HG02885 (cell line): ENCODE measurements at regions not wholly inside any gene's neighbourhood (a gene's known extent, or its start where the extent isn't known, plus 50 kb on each side); places are given as distances from the start of the nearest gene placed in this dataset.
A peak's percentile ranks its signal among the peaks of the same experiment; 100 is the strongest.

Experiments
- ATAC-seq: cut with Tn5 transposase; IDR thresholded peaks from one replicate; pipeline ENCODE4 v1.9.1; 2021; ENCODE audit warnings: mild to moderate bottlenecking; ENCODE audit not compliant: unreplicated experiment, poor library complexity

DNA sequence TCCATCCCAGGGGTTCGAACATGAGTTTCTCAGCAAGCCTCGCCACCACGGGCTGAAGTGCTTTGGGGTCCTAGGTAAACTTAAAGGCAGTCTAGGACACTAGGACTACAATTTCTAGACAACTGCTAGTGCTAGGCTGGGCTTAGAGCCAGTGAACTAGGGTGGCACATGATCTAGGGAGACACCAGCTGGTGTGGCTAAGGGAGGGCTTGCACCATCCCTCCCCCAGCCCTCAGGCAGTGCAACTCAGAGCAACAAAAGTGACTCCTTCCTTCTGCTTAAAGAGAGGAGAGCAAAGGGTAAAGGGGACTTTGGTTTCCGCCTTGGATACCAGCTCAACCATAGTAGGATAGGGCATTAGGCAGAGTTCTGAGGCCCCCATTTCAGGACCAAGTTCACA, 162.5 kb upstream of the AFF2 start:
- ATAC-seq: no peak

DNA sequence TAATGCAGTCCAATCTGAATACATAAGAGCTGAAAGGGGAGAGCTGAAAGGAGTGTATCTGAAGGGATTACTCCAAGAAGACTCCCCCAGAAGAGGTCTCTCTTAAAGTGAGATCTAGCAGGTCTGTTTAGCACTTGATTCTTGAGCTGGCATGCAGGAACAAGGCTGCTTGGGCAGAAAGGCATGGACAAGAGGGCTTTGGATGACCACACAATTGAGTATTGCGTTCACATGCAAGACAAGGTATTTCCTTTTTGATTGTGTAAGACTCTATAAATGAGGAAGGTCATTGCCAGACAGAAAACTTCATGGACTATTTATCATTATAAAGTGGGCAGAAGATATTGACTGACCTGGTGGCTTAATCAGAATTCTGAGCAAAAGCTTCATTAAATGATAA, 145.5 kb upstream of the AFF2 start:
- ATAC-seq: no peak

GRCh38 chrX:148361641-148362040, 138.8 kb upstream of the AFF2 start:
- no peak for ATAC-seq

GRCh38 chrX:148363471-148364235, 136.8 kb upstream of the AFF2 start:
- no peak for ATAC-seq

GRCh38 chrX:148365233-148365632, 135.2 kb upstream of the AFF2 start:
- no peak for ATAC-seq

GRCh38 chrX:148371291-148371690, 129.1 kb upstream of the AFF2 start:
- ATAC-seq: no peak

- no peak for ATAC-seq
Measured at GRCh38 chrX:148372925-148373324, 127.5 kb upstream of the AFF2 start.

DNA sequence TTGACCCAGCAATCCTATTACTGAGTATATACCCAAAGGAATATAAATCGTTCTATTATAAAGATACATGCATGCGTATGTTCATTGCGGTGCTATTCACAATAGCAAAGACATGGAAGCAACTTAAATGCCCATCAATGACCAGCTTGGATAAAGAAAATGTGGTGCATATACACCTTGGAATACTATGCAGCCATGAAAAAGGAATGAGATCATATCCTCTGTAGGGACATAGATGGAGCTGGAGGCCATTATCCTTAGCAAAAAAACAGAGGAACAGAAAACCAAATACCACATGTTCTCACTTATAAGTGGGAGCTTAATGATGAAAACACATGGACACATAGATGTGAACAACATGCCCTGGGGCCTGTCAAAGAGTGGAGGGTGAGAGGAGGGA, 124.1 kb upstream of the AFF2 start:
- no peak for ATAC-seq

GRCh38 chrX:148380107-148380506, 120.3 kb upstream of the AFF2 start:
- peak; percentile 0 for ATAC-seq

DNA sequence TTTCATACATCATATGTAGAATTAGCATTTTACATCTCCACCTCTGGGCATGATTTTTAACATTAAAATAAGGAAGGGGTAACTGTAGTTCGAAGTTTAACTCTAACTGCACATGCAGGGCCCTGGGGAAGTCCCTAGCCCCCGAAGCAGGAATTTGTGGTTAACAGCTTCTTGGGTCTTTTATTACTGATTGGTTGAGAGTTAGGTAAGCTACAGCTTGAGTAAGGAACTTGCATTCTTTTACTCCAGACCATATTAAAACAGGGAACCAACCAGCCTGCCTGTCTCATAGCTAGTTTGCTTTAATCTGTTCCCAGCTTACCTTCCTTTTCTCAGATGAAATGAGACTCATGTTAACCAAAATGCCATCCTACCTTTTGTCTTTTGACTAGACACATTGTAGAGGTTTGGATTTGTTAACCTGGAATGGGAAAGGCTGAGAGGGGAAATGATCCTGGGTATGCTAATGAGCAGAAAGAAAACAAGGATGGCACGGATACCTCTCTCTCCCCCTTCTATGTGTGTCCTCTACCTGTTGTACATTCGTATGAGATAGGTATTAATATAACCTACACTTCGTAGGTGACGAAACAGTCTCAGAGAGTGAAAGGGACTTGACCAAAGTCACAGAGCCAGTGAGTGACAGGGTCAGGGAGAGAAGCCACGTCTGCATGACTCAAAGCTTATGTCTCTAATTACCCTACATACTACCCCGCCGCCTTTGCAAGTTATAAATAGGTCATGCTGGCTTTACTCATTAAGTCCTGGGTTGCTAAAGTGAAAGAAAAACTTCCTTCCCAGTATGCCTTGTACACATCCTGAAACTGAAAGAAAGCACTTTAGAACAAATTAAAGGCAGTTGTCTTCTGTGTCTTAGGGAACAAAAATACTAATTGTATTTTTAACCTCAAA, 119.5 kb upstream of the AFF2 start:
- ATAC-seq: peak; percentile 92

DNA sequence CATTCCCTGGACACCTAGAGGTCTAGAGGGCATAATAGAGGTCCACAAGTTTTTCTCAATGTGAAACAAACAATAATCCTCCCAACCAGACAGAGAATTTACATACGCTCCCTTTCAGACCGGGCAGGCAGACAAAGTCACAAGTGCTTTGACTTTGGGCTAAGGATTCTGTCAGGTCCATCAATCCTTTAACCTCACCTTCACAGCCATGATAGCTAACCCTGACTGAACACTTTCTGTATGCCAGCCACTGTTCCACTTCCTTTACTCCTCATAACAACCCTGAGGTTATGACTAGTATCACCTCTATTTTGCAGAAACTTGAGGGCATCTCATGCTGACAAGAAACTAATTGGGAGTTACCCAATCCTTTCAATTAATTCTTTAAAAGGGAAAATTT, 118.8 kb upstream of the AFF2 start:
- peak; percentile 13 for ATAC-seq

DNA sequence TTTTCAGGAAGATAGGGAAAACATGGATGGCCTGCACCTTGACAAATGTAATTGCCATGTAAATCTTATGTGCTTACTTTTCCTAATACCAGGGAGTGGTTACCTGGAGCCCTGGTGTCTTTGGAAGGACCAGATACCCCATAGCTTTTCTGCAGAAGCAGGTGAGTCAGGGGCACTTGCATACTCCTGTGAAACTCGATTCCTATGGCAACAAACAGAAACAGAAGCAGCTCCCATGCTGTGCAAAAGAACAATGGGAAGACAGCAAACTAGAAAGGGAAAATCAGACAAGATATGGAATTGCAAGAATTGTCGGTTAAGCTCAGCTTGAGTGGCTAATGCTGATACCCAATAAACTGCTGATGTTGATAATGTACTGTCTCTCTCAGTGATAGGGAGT, 117.4 kb upstream of the AFF2 start:
- ATAC-seq: no peak

DNA sequence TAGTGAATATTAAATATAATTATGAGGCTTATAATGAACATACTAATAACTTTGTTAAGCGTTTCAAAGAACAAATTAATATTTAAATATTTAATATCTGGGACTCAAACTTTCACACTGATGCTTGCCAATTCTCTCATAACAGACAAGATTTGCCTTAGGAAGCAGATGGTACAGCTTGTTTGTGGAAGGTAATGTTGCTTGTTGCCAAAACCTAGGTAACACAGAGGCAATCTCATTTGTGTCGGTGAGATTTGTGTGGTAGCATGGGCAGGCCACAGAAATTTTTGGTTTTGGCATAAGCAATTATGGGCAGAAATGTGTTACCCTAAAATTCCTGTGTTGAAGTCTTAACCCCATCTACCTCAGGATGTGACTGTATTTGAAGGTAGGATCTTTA, 114.9 kb upstream of the AFF2 start:
- ATAC-seq: no peak

GRCh38 chrX:148389629-148390028, 110.8 kb upstream of the AFF2 start:
- no peak for ATAC-seq

GRCh38 chrX:148412006-148412405, 88.4 kb upstream of the AFF2 start:
- no peak for ATAC-seq

GRCh38 chrX:148416142-148416541, 84.3 kb upstream of the AFF2 start:
- ATAC-seq: no peak

GRCh38 chrX:148416931-148417330, 83.5 kb upstream of the AFF2 start:
- no peak for ATAC-seq

DNA sequence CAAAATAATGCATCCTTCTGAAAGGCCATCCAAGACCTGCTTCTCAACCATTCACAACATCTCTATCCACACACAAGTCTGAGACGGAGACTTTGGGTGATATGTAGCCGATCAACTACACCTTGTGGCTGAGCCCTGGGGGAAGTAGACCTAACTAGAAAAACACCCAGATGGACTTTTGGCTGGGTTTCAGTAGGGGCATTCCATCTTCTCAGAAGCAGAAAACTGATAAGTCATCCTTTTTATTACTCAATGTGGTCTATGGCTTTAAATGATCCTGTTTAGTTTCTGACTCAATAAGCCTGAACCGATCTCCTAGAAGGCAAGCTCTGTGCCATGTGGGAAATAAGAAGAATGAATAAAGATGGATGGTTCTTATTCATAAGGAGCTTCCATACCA, 82.5 kb upstream of the AFF2 start:
- ATAC-seq: no peak

DNA sequence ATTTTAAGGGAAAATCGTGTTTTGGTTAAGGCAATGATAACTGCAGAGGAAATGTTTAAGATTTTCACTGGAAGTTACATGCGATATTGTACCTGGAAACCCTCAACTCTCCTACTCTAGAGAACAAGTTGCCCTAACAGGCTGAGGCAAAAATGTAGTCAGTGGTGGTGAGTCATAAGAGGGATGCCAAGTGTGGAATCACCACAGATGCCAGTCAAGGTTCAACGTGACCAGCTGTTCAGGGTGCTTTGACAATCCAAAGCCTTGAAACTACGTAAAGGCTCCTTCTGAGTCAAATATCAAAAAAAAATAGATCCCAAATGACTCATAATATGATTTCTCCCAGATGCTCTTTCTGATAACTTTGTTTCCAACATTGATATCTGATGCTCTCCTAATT, 77.9 kb upstream of the AFF2 start:
- no peak for ATAC-seq

DNA sequence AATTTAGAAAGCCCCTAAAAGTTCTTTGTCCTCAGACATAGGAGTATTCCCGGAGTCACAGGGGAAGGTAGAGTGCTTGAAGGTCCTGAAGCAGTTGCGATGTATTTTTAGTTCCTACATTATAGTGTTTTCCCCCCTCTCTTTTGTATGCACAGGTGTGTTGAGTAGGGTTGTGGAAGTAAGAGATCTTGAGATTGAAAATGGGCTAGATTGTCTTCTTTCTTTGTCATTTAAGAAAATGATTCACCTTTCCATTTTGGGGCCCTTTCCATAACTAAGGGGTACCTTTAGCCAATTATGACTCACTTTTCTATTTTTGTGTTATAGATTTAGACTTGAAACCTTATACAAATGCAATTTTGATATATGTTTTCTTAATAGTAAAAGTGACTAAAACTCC, 75.8 kb upstream of the AFF2 start:
- ATAC-seq: no peak

DNA sequence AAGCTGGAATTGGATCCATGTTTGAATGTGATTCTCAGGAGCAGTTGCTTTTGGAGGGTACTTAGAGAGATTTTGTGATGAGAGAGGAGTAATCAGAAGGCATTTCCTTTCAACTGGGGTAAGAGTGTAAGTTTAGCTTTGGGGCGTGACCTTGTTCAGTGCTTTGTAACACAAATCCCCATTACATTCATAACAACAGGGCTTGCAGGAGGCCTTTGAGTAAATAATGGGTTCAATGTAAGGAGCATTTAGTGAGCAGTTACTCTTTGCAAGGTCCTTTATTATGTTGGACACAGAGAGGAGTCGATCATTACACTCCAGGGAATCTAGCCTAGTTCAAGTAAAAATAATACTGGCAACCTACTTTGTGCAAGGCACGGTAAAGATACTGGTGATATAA, 74.0 kb upstream of the AFF2 start:
- no peak for ATAC-seq

DNA sequence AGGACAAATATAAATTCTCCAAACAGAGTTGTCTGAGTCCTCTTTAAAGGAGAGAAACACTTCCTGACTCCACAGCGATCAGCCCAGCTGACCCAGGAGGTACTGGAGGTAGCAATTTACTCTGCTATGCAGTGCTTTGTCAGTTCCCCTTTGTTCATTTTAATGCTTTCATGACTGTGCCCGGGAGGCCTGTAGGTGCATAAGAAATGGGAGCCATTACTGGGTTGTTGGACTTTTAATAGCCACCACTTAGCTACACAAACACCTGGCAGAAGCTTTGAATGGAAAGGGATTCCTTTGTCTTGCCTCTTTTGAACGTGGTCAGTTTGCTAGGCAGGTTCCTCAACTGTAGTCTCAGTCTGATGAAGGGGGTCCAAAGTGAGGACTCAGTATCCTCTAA, 59.0 kb upstream of the AFF2 start:
- ATAC-seq: no peak
